ENCODE measurements at regions not wholly inside any gene's neighbourhood (a gene's known extent, or its start where the extent isn't known, plus 50 kb on each side); places are given as distances from the start of the nearest gene placed in this dataset.
"Not testable (repeated sequence)": the region's sequence is repeated elsewhere in the genome, so short reads cannot be mapped to it uniquely, and the experiment has no call there.

GRCh38 chr4:66585767-66586166 is 915.5 kb upstream of the EPHA5 start:
- no peak for DNase-seq (ENCODE audit: extremely low spot score, insufficient read length, low read depth)
- no peak for FAIRE-seq

GRCh38 chr4:66577922-66578321 is 907.6 kb upstream of the EPHA5 start:
- no peak for DNase-seq (ENCODE audit: extremely low spot score, insufficient read length, low read depth)
- FAIRE-seq: no peak

- DNase-seq (ENCODE audit: extremely low spot score, insufficient read length, low read depth): no peak
- FAIRE-seq: no peak
Observed at GRCh38 chr4:66575008-66575696, 904.9 kb upstream of the EPHA5 start.

GRCh38 chr4:66574145-66574978 is 904.1 kb upstream of the EPHA5 start:
- FAIRE-seq (no peak), DNase-seq (ENCODE audit: extremely low spot score, insufficient read length, low read depth) (no peak)

GRCh38 chr4:66572949-66573348 is 902.7 kb upstream of the EPHA5 start:
- FAIRE-seq (no peak), DNase-seq (ENCODE audit: extremely low spot score, insufficient read length, low read depth) (no peak)

- FAIRE-seq: no peak
- no peak for DNase-seq (ENCODE audit: extremely low spot score, insufficient read length, low read depth)
Observed at GRCh38 chr4:66571145-66571695, 900.9 kb upstream of the EPHA5 start.

GRCh38 chr4:66569228-66569627 is 898.9 kb upstream of the EPHA5 start:
- FAIRE-seq (no peak), DNase-seq (ENCODE audit: extremely low spot score, insufficient read length, low read depth) (no peak)

GRCh38 chr4:66568431-66568830 is 898.1 kb upstream of the EPHA5 start:
- no peak for DNase-seq (ENCODE audit: extremely low spot score, insufficient read length, low read depth)
- FAIRE-seq: no peak

GRCh38 chr4:66568001-66568400 is 897.7 kb upstream of the EPHA5 start:
- no peak for DNase-seq (ENCODE audit: extremely low spot score, insufficient read length, low read depth)
- no peak for FAIRE-seq

GRCh38 chr4:66567551-66567950 is 897.3 kb upstream of the EPHA5 start:
- FAIRE-seq (no peak), DNase-seq (ENCODE audit: extremely low spot score, insufficient read length, low read depth) (no peak)

GRCh38 chr4:66565801-66566200 is 895.5 kb upstream of the EPHA5 start:
- FAIRE-seq: no peak
- DNase-seq (ENCODE audit: extremely low spot score, insufficient read length, low read depth): no peak

- DNase-seq (ENCODE audit: extremely low spot score, insufficient read length, low read depth): no peak
- FAIRE-seq: no peak
Observed at GRCh38 chr4:66564901-66565651, 894.8 kb upstream of the EPHA5 start.

GRCh38 chr4:66562276-66562806 is 892.1 kb upstream of the EPHA5 start:
- no peak for FAIRE-seq
- no peak for DNase-seq (ENCODE audit: extremely low spot score, insufficient read length, low read depth)

GRCh38 chr4:66561465-66562053 is 891.3 kb upstream of the EPHA5 start:
- not testable (repeated sequence) for FAIRE-seq; DNase-seq (ENCODE audit: extremely low spot score, insufficient read length, low read depth)

- DNase-seq (ENCODE audit: extremely low spot score, insufficient read length, low read depth) (no peak), FAIRE-seq (no peak)
Observed at GRCh38 chr4:66558651-66559050, 888.4 kb upstream of the EPHA5 start.

- DNase-seq (ENCODE audit: extremely low spot score, insufficient read length, low read depth): no peak
Observed at GRCh38 chr4:66556651-66557278, 886.5 kb upstream of the EPHA5 start.

GRCh38 chr4:66555301-66555700 is 885.0 kb upstream of the EPHA5 start:
- FAIRE-seq (no peak), DNase-seq (ENCODE audit: extremely low spot score, insufficient read length, low read depth) (no peak)

More at GRCh38 chr4:66556651-66557278, 886.5 kb upstream of the EPHA5 start:
- no peak for FAIRE-seq

- no peak for FAIRE-seq
Observed at GRCh38 chr4:66554826-66555225, 884.5 kb upstream of the EPHA5 start.

GRCh38 chr4:66545301-66545700 is 875.0 kb upstream of the EPHA5 start:
- not testable (repeated sequence) for FAIRE-seq; DNase-seq (ENCODE audit: extremely low spot score, insufficient read length, low read depth)

More at GRCh38 chr4:66554826-66555225, 884.5 kb upstream of the EPHA5 start:
- DNase-seq (ENCODE audit: extremely low spot score, insufficient read length, low read depth): no peak

All from GM18507 (cell line).